ENCODE measurements at regions not wholly inside any gene's neighbourhood (a gene's known extent, or its start where the extent isn't known, plus 50 kb on each side); places are given as distances from the start of the nearest gene placed in this dataset.
A peak's percentile ranks its signal among the peaks of the same experiment; 100 is the strongest.
"Not testable (repeated sequence)": the region's sequence is repeated elsewhere in the genome, so short reads cannot be mapped to it uniquely, and the experiment has no call there.

GRCh38 chr6:10343320-10343719 is 71.6 kb downstream of the TFAP2A start:
- no peak for DNase-seq (ENCODE audit: low spot score)

DNA sequence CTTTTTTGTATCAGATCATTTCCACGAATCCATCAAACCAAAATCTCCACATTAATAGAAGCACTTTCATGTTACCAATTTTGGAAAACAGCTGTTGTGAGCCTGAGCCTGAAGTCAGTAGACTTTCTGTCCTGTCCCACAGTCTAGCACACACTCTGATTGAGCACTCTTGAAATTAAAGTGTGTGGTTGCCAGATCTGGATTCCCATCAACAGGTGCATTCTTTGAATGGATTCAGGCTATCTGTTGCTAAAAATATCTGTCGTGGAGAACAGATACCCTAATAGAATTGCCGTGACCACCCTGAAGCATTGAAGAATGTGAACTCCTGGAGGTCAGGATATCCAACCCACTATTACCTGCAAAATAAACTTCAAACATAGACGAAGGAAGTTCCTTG is 73.3 kb downstream of the TFAP2A start:
- no peak for DNase-seq (ENCODE audit: low spot score)

DNA sequence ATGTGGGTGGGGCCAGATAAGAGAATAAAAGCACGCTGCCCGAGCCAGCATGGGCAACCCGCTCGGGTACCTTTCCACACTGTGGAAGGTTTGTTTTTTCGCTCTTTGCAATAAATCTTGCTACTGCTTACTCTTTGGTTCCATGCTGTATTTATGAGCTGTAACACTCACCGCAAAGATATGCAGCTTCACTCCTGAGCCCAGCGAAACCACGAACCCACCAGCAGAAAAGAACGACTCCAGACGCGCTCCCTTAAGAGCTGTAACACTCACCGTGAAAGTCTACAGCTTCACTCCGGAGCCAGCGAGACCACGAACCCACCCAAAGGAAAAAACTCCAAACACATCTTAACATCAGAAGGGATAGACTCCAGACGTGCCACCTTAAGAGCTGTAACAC is 76.7 kb downstream of the TFAP2A start:
- peak; percentile 11 for DNase-seq (ENCODE audit: low spot score)

GRCh38 chr6:10337376-10337775 is 77.5 kb downstream of the TFAP2A start:
- DNase-seq (ENCODE audit: low spot score), result not testable (repeated sequence)

DNA sequence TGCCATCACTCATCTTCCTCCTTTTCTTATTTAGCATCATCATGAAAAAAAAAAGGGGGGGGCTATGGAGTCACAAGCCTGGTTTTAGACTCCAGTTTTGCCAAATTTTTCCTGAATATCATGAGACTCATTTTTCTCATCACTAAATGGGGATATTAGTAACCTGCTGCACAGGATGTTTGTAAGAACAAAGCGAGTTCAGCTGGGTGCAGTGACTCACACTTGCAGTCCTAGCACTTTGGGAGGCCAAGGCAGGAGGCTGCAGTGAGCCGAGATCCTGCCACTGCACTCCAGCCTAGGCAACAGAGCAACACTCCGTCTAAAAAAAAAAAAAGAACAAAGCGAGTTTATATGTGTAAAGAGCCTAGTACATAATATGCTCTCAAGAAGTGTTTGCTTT is 82.8 kb downstream of the TFAP2A start:
- no peak for DNase-seq (ENCODE audit: low spot score)

- DNase-seq (ENCODE audit: low spot score), result no peak
Measured at GRCh38 chr6:10331334-10331968, 83.4 kb downstream of the TFAP2A start.

GRCh38 chr6:10330515-10330914 is 84.4 kb downstream of the TFAP2A start:
- no peak for DNase-seq (ENCODE audit: low spot score)

- DNase-seq (ENCODE audit: low spot score), result no peak
Measured at GRCh38 chr6:10323018-10323417, 91.9 kb downstream of the TFAP2A start.

- no peak for DNase-seq (ENCODE audit: low spot score)
Measured at GRCh38 chr6:10320291-10320690, 94.6 kb downstream of the TFAP2A start.

DNA sequence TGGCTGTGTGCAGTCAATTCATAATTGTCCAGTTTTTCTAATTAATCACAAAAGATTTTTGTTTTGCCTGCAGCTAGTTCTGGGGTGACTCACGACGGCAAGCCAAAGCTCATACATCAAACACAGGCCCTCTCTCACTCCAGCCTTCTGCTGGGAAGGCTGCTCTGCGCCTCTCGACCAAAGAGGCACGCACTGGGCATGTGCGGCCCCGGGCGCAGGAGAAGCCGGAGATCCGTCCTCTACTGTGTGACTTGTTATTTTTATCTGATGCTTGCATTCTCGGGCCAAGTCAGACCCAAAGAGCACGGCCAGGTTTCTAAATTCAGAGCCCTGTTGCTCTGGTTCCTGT is 98.5 kb downstream of the TFAP2A start:
- DNase-seq (ENCODE audit: low spot score), result peak; percentile 83

- no peak for DNase-seq (ENCODE audit: low spot score)
Measured at GRCh38 chr6:10315658-10316372, 99.1 kb downstream of the TFAP2A start.

DNA sequence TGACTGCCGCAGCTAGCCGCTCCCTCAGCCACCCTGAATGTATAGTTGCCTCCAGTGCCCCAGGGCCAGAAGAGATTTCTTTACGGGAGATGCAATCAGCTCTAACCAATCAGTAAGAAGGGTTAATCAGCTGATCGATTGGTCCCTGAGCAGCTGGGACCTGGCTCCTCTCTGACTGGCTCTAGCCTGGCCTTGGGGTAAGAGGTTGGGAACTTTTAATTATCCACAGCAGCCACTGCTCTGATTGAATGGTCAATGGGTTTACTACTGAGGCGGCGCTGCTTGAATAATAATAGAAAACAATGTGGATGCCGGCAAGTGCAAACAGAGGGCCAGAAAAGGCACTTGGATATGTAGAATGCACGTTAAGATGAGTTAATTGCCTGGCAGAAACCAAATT is 99.8 kb downstream of the TFAP2A start:
- DNase-seq (ENCODE audit: low spot score), result no peak

- no peak for DNase-seq (ENCODE audit: low spot score)
Measured at GRCh38 chr6:10314163-10314955, 100.5 kb downstream of the TFAP2A start.

- no peak for DNase-seq (ENCODE audit: low spot score)
Measured at GRCh38 chr6:10313799-10314162, 101.1 kb downstream of the TFAP2A start.

DNA sequence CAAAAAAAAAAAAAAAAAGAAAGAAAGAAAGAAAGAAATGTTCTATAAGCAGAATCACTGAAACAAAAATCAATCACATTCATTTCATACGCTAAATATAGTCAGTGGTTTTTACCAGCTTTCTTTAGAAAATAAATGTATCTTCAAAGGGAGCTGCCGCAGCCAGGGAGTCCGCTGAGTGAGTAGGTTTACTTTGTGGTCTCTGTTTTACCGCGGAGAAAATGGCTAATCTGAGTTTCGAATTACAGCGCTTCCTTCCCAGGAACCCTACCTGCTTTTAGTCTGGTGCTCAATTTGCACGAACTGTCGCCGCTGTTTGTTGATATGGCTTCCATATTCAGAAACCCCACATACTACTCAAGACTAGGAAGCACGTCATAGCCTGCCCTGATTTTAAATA is 102.4 kb downstream of the TFAP2A start:
- DNase-seq (ENCODE audit: low spot score), result peak; percentile 14

DNA sequence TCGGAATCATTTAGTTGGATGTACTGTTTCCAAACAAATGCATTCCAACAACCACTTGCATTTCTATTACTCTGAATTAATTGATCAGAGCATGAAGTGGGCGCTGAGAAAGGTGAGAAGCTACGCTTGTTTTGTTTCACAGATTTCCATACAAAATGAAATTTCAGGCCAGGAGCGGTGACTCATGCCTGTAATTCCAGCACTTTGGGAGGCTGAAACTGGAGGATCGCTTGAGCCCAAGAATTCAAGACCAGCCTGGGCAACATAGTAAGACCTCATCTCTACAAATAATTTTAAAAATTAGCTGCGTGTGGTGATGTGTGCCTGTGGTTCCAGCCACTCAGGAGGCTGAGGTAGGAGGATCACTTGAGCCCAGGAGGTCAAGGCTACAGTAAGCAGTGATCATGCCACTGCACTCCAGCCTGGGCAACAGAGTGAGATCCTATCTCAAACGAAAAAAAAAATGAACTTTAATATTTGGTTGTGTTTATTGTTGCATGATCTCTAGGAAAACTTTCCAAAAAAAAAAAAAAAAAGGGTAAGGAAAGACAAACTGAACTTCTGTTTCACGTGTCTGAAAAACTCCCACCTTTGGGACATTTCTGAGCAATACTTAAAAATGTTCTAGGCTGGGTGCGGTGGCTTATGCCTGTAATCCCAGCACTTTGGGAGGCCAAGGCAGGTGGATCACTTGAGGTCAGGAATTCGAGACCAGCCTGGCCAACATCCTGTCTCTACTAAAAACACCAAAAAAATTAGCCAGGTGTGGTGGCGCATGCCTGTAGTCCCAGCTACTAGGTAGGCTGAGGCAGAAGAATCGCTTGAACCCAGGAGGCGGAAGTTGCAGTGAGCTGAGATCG is 103.1 kb downstream of the TFAP2A start:
- DNase-seq (ENCODE audit: low spot score), result not testable (repeated sequence)

- DNase-seq (ENCODE audit: low spot score), result no peak
Measured at GRCh38 chr6:10310826-10311225, 104.0 kb downstream of the TFAP2A start.

- DNase-seq (ENCODE audit: low spot score), result no peak
Measured at GRCh38 chr6:10310330-10310653, 104.6 kb downstream of the TFAP2A start.

DNA sequence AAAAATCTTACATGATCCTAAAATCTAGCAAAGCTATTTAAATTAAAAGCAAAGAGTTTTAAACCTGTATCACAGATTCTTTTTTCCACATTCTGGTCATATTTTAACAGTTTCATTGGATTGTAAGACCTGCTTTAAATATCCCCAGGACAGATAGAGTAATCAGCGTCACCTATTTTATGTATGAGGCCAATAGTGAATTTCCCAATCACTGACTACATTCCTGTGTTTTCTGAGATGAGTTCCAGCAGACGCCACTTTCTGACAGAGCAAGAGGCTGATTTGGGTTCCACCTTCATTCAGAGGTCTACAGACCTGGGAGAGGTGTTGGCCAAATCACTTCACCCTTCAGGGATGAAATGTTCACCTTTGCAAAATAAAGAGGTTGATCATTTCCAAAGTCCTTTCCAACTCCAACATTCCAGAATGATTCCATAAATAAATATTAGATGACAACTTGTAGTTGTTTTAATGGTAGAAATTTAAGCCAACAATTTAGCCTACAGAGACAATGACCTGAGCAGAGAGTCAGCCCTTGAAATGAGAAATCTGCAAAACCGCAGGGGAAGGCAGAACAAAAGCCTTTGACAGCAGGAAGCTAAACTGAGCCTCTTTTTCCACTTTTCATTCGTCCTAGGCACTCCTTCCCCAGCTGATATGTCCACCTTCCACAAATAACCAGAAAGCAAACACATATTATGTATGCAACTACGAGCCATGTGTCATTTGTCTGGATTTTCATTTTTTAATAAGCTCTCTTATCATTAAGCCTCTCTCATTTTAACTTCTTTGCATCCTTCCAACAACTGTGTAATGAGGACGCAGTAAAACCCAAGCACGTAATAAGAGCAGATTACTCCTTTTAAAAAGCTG is 105.2 kb downstream of the TFAP2A start:
- no peak for DNase-seq (ENCODE audit: low spot score)

DNA sequence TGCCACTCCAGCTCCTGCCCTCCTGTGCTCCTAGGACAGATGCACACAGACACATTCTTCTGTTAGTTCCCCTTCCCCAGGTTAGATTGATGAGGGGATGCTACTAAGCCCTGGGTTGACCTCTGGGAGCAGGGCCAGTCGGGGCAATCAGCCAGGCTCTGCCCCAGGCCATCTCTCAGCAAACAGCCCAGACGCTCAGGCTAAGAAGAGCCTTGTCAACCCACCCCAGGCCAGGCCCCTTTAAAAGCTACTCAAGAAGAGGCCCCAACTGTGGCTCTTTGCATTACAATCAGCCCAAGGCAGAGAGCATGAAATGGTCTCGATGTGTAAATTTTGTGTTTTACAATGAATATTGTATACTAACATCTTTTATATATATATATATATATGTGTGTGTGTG is 107.4 kb downstream of the TFAP2A start:
- DNase-seq (ENCODE audit: low spot score), result no peak

DNA sequence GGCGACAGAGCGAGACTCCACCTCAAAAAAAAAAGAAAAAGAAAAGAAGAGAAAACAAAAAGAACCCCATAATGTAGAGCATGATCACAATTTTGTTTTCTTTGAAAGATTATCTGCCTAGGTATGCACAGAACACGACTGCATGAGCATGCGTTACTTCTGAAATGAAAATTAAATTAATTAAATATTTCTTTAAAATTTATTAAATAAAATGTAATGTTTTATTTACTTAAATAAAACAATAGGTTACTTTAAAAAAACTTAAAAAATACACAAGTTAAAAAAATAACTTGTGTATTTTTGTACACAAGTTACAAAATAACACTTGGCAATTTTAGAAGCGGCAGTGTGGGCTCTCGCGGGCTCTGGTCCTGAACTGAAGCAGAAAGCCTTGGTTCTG is 107.8 kb downstream of the TFAP2A start:
- no peak for DNase-seq (ENCODE audit: low spot score)
